GM19025 (cell line): ENCODE measurements at regions not wholly inside any gene's neighbourhood (a gene's known extent, or its start where the extent isn't known, plus 50 kb on each side); places are given as distances from the start of the nearest gene placed in this dataset.

Source experiments
- ATAC-seq: cut with Tn5 transposase; IDR thresholded peaks from one replicate; pipeline ENCODE4 v1.9.1; 2021; ENCODE audit warnings: mild to moderate bottlenecking, low read depth, moderate library complexity; ENCODE audit not compliant: unreplicated experiment

DNA sequence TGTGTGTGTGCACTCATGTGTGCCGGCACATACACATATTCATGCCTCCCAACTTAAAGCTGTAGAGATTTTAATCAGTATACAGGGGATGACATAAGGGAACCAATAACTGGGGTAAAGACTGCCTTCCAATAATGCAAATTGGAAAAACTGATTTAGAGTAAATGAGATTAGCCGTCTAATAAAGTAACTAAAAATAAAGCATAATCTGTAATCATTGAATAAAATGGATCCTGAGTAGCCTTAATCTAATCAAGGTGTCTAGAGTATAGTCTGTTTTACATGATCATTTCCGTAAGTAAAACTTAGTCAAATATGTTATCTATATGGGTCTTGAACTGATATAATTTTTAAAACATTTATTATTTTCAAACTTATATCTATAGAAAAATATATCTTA is 925.8 kb downstream of the FSTL5 start:
- no peak for ATAC-seq

DNA sequence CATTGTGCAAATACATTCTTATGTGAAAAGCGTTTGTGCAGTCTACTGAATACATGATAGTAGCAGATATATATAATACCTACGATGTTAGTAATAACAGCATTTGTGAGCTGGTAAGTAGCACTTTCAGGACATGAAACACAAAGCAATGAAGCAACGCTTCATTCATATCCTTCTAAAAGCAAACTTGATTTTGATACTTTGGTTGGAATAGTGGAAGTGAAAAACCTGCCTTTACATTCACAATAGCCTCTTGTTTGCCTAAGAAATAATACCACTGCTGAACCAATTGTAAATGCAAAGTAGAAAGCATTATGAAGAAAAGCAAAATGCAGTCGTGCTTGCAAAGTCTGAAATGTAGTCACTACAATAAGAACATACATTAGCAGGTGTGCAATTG is 926.3 kb downstream of the FSTL5 start:
- no peak for ATAC-seq

DNA sequence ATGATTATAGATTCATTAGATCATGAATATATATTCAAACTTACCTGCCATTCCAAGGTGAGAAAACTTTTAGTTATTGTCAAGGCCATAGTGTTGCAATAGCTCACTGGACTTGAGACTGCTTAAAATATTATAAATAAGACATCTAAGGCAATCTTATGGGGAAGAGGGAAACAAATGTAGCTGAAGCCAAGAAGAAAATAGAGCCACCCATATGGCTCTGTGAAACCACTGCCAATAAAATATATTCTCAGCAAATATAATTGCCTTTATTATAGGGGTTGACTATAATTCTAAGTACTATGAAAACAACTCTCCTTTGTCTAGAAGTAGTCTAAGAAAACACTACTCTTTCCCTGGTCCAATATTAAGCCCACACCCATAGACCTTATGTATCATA is 938.5 kb downstream of the FSTL5 start:
- ATAC-seq, result no peak

DNA sequence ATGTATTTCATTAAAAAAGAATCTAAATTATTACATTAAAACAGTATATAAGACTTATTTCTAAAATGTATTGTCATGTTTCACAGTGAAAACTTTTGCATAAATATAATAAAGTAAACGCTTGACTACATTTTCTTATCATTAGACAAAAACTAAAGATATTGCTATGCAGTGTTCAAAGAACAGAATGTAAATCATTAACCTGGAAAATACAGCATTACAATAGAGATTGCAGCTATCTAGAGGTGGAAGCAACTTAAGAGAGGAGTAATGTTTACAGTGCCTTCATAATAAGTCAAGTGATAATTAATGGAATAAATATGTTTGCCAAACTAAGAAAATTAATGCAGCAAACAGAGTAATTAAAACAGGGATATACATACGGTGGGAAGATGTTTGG is 940.9 kb downstream of the FSTL5 start:
- no peak for ATAC-seq

DNA sequence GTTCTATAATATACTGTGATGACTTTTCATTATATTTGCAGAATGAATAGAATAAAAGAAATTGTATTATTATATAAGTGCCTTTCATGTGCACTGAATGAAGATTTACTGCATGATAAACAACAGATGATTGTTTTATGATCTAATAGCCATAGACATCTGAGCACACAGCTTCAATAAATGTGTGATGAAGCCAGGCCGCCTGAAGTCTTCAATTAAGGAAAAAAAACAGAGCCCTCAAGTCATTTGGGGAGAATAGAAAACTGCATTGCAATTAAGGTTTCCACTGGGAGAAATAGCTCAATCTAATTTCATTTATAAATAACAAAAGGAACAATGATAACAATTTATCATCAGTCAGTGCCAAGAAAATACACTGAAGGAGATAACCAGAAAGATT is 955.2 kb downstream of the FSTL5 start:
- ATAC-seq, result no peak

DNA sequence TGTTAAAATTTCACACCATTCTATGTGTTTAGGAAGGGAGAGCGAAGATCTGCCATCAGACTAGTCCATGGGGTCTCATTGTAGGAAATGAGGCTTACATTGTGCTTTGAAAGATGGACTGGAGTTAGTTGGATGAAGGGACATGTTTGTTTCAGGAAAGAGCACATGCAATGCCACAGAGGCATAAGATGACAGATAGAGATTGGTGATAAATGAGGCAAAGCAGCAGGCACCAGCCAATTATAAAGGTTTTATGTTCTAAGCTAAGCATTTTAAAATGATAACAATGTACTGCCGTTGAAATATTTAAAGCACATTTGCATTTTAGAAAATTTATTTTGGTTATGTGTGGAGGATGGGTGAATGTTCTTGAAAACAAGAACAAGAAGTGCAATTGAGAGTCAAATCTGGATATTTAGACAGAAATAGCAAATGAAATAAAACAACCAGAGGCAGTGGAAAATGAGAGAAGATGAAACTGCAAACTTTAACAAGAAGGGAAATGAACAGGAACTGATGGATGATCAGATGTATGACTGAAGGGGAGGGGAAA is 957.2 kb downstream of the FSTL5 start:
- no peak for ATAC-seq

DNA sequence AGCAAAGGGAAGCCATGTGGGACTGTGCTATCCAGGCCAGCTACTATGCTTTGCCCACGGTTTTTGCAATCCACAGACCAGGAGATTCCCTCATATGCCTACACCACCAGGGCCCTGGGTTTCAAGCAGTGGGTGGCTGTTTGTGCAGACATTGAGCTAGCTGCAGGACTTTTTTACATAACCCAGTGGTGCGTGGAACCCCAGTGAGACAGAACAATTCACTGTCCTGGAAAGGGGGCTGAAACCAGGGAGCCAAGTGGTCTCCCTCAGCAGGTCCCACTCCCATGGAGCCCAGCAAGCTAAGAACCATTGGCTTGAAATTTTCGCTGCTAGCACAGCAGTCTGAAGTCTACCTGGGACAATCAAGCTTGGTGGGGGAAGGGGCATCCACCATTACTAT is 959.9 kb downstream of the FSTL5 start:
- no peak for ATAC-seq

DNA sequence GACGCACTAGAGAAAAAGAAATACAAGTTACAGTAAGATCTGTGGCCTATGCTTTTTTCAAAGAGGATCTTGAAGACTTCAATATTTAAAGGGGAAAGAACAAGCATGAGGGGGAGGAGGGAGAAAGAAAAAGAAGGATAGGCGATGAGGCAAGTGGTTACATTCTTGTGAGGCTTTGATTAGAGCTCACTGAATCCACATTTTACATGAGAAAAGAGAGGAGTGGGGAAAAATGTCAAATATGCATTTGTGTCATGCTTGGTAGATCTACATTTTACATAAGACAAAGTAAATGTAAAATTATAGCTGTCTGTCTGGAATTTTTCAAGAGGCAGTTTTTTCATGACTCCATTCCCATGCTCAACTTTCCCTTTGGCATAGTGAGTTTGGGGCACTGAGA is 965.9 kb downstream of the FSTL5 start:
- ATAC-seq, result no peak

DNA sequence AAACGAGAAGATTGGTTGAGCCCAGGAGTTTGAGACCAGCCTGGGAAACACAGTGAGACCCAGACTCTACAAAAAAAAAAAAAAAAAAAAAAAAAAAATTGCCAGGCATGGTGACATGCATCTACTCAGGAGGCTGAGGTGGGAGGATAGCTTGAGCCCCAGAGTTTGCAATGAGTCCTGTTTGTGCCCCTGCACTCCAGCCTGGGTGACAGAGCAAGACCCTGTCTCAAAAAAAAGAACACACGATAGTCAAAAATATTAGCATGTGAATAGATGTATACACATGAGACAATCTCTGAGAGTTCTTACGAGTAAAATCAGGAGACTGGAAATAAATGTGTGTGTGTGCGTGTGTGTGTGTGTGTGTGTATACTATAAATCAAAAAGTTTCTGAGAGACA is 966.3 kb downstream of the FSTL5 start:
- no peak for ATAC-seq

DNA sequence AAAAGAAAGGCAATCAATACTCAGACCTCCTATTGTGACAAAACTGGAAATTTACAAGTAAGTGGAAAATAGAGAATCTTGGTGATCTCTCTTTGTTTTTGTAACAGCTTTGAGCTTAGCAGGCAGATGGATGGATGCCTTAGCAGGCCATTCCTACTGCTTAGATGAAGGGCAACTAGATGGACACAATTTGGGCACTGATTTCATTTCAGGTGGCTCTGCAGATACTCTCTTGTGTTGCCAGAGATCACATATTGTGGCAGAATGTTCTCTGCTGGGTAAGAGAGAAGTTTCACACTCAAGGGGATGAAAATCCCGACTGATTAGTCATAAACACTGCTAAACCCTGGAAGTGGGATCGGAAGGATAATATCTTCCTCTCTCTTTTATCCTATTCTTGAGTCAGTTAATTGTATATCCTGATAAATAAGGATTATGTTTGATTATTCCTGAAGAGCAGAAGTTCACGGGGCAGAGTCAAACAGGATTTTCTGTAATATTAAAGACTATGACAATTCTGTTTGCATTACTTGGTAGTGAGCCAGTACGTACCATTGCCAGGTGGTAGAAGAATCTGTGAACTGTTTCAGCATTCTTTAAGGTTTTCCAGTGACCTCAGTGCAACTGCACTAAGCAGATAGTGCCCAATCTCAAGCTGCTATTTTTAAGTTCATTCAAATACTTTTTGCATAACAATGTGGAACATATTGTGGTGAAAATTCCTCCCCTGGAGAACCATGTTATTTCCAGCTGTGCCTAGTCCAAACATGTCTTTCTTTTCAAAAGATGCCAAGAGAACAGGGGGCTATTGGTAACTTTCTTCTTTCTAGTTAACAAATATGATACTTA is 974.3 kb downstream of the FSTL5 start:
- ATAC-seq, result no peak

DNA sequence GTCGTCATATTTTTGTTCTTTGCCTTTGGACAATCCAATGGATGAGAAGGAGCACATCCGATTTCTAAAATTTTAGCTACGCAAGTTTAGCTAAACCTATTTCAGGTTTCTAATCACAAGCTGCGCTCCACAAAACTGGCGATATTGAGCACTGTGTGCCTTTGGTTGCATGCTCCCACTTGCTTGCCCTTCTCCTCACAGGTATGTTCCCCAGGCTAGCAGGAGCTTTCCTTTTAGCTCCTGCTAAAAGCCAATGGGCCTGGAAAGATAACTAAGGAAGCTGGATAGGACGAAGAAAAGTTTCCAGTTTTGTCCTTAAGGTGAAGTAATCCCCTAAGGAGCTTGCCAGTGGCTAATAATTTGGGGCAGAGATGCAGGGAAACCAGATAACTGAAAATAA is 975.2 kb downstream of the FSTL5 start:
- no peak for ATAC-seq

DNA sequence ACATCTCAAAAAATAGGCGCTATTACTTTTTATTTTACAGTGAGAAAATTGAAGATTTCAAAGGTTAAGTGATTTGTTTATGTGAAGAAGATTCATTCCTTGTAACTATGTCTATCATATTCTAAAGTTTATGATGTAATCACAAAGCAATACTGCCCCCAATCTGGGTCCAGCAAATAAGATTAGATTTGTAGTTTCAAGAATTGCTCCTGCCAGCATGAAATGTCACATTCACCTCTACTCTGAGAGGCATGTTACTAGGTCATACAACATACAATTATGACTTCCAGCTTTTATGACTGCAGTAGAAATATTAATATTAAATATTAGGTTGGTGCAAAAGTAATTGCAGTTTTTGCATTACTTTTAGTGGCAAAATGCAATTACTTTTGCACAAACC is 976.2 kb downstream of the FSTL5 start:
- no peak for ATAC-seq

DNA sequence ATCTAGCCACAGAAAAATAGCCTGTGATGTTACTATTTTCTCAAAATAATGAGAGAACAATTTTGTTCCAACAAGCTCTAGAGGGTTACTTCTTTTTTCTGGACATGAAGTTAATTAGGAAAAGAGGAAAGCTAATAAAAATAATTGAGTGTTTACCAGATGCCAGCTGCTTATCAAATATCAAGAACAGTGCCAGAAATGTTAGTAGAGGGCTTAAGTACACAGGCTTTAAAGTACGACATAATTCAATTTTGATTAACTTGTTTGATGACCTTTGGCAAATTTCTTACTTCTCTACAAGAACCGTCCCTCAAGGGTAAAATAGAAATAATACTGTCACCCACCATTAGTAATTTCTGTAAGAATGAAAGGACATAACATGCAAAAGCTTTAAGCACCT is 977.0 kb downstream of the FSTL5 start:
- no peak for ATAC-seq

DNA sequence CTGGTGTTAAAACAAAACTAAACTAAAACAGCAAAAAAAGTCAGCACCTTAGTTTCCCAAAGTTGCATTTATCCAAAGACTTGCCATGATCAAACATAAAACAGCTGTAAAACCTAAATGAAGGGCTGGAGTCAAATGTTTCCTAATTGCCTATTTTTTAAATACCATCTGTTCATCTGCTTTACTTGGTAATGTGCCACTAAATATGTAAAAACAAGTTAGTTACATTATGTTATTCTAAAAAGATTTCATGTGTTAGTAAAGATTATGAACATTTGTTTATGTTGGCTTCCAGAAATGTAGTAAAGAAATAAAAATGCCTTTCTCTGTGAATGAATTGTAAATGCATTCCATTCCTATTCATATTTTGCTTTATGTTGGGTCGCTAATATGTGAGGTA is 977.8 kb downstream of the FSTL5 start:
- no peak for ATAC-seq

DNA sequence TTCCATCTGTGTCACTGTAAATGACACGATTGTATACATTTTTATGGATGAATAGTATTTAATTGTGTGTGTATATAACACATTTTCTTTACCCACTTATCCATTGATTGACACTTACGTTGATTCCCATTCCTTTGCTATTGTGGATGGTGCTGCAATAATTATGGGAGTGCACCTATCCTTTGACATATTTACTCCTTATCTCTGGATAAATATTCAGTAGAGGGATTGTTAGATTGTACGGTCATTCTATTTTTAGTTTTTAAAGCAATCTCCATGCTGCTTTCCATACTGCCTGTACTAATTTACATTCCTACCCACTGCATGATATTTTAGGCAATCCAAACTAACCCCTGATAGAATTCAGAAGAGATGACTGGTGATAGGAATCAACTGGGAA is 980.1 kb downstream of the FSTL5 start:
- no peak for ATAC-seq

DNA sequence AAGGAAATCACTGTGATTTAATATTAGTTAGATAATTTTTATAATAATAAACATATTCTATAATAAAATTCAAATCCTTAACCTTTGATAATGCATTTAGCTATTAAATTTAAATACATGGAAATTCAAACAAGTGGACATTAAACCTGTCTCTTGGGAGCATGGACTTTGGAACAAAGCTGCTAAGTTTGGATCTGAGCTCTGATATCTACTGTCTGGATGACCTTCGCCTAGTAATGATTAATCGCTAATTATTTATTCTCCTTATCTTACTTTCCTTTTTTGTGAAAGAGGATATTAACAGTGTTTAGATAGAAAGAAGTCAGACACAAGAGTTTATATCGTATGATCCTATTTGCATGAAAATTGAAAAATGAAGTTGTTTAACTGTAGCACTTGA is 980.9 kb downstream of the FSTL5 start:
- no peak for ATAC-seq

DNA sequence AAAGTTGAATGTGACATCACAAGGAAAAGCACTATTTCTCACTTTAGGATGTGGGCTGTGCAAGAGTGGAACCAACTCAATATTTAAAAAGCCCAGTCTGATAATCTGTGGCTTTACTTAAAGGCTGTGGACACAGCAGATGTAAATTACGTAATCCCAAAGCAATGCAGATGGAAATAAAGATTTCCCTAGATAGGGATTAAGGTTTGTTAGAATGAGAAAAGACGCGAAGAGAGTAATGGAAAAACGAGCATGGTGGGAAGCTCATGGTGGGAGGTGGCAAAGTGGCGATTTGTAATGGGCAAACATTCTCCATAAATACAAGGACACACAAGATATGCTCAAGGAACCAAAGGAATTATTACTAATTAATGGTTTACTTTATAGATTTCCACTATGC is 985.5 kb downstream of the FSTL5 start:
- no peak for ATAC-seq

DNA sequence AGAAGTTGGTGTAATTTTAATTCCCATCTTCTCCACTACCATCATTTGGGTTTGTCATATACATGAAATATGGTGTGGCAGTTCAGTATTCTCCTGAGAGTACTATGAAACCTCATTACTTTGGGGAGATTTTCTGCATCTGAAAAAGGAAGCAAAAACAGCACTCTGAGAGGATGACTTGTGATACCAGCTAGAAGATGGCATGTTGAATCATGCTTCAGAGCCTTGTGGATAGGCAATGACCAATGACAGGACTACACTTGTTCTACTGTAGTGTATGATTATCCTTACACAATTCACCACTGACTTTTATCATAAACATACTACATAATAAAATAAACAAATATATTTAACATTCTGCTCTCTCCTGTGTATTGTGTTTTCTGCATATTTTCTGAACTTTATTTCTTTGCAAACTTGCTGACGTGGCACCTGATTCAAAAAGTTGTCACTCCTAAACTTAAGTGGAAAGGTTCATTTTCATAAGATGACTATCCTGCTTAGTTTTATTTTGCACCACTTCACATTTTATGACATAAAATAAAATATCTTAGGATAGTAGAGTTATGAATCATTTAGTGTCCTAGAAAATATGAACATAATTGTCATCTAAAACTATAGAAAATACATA is 991.3 kb downstream of the FSTL5 start:
- no peak for ATAC-seq

DNA sequence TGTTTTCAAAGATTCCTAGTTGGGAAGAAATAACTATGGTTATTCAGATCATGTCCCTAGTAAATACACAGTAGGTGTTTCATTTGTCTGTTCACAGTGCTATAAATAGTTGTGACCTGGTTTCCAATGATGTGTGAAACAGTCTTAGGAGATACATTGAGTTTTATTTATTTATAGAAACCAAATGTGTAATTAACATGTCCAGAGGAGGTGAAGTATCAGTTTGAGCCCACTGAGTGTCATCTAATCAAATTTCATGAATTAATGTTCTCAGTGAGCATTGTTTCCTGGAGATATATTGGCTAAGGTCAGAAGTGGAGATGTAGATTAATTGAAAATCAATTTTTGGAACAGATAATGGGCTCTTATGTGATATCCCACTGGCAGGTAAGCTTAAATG is 996.3 kb downstream of the FSTL5 start:
- no peak for ATAC-seq

DNA sequence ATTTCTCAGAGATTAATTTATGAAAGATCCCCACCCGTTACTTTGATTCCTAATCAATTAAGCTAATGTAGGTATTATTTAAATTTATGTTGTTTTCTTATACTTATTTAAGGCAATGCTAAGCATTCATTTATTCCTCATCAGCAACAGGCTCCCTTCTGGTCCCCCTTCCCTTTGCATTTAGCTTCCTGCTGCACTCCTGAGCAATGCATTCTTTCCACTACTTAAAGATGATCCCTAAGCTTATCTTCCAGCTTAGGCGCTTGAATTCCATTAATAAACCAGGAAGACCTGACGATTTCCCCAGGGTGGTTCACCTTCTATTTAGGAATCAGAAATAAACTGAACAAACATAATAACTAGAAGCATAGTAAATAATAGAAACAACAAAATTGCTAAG is 1003.1 kb downstream of the FSTL5 start:
- ATAC-seq, result no peak

DNA sequence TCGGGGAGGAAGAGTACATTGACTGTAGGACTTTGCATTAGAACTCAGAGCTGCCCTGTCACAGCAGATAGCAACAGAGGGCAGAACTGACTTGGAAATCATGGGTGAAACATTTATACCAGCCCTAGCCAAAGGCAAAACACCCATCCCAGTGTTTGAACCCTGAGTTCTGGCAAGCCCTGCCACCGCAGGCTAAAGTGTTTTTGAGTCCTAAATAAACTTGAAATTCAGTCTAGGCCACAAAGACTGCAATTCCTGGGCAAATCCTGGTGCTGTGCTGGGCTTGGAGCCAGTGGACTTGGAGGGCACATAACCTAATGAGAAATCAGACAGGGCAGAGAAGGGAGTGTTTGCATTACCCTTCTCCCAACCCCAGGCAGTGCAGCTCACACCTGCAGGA is 1015.7 kb downstream of the FSTL5 start:
- no peak for ATAC-seq

DNA sequence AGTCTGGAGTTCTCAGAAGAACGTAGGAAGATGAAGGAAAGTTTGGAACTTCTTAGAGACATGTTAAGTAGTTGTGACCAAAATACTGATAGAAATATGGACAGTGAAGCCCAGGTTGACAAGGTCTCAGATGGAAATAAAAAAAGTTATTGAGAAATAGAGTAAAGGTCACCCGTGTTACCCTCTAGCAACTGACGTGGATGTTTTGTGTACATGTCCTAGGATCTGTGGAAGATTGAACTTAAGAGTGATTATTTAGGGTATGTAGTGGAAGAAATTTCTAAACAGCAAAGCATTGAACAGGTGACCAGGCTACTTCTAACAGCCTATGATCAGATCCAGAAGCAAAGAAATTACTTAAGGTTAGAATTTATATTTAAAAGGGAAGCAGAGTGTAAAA is 1020.4 kb downstream of the FSTL5 start:
- no peak for ATAC-seq
